HG02981 (cell line): ENCODE measurements at regions not wholly inside any gene's neighbourhood (a gene's known extent, or its start where the extent isn't known, plus 50 kb on each side); places are given as distances from the start of the nearest gene placed in this dataset.

Experiments
- ATAC-seq: cut with Tn5 transposase; IDR thresholded peaks from one replicate; pipeline ENCODE4 v1.9.1; 2021; ENCODE audit warnings: mild to moderate bottlenecking, moderate library complexity; ENCODE audit not compliant: unreplicated experiment

DNA sequence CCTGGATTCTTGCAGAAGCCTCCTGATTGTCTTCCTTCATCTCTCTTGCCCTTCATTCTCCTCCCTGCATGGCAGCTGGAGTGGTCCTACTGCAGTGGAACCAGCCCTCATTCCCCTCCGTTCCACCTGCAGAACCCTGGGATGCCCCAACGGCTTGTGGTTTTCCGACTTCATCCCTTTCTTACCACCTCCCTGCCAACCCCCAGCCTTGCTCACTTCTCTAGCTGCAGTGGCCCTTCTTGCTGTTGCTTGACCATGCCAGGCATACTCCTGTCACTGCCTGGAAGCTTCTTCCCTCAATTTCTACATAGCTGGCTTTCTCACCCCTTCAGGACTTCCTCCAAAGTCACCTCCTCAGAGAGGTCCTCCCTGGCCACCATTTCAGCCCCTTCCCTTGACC lies 123.3 kb downstream of the BEGAIN start:
- ATAC-seq = no peak

DNA sequence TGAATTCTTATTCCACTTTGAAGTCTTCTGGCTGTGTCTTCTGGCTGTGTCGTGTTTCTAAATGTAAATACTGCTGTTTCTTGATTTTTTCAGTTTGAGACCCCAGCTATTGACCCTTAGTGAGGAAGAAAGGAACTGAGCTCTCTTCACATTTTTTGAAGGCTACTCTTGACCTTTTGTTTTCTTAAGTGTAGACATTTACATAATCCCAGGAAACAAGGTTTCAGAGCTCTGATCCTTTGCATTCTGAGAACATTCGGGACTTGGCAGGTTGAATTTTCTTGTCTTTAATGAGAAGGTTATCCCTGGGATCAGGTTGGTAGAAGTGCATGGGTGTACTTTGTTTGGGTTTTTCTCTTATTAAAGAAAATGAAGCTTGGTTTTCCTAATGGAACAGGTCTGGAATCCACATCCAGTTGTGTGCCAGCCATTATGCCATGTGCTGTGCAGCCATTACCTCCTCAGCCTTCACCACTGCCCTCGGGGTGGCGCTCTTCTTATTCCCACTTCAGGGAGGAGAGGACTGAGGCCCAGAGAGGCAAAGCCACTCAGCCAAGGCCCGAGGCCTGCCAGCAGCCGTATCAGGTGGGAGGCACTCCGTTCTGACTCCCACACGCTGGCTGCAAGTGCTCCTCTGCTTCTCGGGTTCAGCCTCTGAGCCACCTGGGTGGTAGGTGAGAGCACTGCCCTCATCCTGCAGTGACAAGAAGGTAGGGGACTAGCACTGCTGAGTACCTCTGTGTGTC lies 120.9 kb downstream of the BEGAIN start:
- ATAC-seq = no peak

DNA sequence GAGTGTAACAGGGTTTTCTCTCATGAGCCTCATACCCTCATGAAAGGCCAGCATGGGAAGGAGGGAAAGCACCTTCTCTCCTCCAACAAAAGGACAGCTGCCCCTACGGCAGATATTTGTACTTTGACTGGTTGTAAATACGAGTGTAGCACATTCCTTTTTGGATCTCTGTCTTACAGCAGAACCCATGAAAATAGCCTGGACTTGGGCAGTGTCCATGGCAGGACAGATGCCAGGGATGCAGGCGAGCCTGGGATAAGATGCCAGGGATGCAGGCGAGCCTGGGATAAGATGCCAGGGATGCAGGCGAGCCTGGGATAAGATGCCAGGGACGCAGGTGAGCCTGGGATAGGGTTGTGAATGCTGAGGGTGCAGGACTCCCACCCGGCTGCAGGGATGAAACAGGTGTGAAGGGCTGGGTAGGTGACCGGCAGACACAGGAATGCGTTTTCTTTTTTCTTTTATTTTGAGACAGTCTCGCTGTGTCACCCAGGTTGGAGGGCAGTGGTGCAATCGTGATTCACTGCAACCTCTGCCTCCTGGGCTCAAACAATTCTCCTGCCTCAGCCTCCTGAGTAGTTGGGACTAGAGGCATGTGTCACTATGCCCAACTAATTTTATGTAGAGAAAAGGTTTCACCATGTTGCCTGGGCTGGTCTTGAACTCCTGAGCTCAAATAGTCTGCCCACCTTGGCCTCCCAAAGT lies 120.0 kb downstream of the BEGAIN start:
- no peak for ATAC-seq

DNA sequence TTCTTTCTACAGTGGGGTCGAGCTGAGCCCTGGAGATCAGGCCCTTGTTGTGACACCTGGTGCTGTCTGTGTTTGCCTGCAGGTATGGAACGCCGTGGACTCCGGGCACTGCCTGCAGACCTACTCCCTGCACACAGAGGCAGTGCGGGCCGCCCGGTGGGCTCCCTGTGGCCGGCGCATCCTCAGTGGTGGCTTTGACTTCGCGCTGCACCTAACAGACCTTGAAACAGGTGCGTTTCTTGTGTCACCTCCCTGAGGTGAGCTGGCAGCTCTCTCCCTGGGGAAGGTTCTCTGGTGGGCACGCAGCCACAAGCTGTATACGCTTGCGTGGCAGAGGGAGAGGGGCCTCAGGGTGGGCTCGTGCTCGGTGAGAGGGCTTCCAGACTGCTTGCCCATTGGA lies 119.3 kb downstream of the BEGAIN start:
- ATAC-seq = no peak

DNA sequence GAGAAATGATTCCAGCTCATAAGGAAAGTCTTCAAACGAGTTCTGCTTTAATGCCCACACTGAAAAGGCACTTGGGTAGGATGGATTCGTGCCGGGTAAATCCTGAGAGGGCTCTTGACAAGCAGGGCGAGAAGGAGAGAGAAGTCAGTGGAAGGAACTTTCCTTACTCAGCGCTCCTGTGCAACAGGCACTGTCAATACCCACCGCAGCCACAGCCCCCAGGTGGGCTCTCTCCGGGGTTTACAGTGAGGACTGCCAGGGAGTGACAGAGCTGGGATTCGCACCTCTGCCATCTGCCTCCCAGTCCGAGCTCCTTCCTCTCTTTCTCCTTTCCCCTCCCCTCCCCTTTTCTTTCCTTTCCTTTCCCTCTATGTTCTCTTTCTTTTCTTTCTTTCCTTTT lies 118.7 kb downstream of the BEGAIN start:
- no peak for ATAC-seq

DNA sequence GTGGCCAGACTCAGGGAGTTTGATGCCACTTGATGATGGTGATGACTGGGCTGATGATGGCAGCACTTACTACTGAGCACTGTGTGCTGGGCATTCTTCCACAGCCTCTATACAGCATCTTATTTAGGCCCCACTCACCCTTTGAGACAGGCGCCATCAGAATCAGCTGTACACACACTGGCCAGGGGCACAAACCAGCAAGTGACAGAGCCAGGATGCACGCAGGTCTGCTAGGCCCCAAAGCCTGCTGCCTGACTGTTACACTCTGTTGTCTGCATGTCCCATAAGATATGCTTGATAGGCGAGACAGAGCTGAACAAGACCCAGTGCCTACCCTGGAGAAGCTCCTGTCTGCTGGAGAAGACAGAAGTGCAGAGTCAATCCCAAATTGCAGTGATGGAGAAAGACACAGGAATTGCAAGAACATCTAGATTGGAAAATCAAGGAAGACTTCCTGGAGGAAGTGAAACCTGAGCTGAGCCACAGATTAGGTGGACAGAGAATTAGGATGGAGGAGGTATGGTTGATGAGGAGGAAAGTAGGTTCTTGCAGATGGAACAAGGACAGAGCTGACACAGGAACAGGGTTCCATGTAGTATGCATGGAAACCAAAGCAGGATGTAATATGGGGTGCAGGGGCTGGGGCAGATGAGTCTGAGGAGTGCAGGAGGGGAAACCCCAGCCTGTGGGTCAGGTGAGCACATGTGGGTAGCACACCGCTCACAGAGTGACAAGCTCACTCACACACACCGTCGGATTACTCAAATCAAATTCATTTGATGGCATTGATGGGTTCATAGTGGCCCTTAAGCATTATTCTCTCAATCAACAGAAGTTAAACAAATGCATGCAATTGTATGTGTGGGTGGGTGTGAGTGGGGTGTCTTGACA lies 117.3 kb downstream of the BEGAIN start:
- ATAC-seq = no peak

DNA sequence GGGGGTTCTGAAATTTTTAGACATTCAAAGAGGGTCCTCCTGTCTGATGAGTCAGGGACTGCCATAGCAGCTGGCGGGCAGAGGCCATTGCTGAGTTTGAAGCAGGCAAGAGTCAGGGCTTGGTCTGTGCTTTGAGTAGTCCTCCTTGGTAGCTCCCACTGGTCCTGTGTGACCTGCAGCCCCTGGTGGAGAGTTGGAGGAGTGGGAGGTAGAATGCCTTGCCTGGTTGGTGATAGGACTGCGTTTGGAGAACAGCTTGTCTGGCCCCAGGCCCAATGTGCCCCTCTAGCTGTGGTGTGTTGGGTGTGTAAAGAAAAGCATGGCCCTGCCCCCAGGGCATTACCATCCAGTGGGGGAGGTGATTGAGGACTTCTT lies 116.7 kb downstream of the BEGAIN start:
- ATAC-seq = no peak

DNA sequence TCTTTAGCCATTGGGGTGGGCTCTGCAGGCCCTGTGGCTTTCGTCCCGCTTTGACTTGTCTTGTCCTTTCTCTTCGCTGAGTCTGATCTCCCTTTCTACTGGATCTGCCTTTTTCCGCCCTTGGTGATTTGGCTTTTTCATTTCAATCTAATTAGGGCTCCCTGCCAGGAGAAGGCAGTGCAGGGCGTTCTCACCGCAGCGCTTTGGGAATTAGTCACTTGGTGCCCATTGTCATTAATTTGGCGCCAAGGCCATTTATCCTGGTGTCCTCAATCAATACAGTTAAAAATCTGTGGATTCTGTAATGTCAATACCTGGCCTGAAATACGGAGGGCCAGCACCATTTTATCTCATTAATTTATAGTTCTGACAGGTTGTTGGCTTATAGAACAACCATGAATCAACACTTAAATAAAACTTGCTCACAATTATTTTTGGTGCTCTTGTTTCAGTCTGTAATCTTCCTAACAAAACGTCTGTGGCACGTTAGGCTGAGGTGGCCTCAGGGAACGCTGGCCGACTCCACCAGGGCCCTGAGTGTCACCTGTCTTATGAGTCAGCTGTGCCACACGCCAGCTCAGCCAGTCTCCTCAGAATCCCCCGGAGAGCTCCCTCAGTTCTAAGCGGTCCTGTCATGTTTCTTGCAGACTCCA lies 115.7 kb downstream of the BEGAIN start:
- ATAC-seq = no peak

DNA sequence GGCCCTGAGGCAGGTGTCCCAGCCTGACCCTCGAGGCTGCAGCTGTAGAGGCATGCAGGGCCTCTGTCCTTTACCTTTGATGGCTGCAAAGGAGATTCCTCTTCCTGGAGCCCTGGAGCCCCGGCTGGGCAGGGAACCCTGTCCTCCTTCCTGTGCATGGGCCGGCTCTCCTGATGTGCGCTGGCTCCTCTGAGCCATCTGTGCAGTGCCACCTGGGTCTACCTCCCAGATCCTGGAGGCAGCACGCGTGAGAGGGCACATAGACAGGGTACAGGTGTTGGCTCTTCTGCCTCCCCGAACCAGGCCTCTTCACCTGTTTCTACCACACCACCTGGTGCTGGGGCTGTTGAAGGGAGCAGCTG lies 115.1 kb downstream of the BEGAIN start:
- ATAC-seq = no peak

DNA sequence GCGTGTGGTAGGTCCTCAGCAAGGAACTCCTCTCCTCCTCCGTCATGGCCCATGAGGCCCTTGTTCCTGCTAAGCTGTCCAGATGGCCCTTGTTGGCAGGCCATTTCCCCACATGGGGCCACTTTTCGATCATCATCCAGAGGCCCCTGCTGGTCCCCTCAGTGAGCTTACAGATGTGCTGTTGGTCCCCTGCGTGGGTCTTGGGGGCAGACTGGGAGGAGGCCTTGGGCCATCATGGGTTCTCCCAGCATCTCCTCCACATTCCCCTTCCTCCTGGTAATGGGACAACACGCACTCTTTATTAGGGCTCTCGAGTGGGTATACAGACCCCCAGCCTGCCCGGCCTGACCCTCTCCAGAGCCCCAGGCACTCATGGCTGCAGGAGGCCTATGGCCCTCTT lies 114.7 kb downstream of the BEGAIN start:
- ATAC-seq = no peak

DNA sequence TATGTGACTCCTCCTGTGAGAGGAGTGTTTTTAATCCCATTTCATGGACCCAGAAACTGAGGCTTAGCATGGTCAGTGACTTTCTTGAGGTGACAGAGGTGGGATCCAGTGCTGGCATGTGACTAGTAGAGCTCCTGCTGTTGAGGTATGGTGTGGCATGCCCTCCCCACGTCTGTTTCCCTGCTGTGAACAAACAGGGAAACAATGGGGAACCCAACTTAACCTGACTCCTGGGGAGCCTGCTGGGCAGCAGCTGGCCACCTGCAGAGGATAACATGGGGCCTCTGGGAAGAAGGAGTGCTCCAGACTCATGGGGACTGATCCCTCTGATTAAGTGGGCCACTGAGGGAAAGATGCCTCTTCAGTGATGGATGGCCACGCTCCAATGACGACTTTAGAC lies 114.0 kb downstream of the BEGAIN start:
- no peak for ATAC-seq

DNA sequence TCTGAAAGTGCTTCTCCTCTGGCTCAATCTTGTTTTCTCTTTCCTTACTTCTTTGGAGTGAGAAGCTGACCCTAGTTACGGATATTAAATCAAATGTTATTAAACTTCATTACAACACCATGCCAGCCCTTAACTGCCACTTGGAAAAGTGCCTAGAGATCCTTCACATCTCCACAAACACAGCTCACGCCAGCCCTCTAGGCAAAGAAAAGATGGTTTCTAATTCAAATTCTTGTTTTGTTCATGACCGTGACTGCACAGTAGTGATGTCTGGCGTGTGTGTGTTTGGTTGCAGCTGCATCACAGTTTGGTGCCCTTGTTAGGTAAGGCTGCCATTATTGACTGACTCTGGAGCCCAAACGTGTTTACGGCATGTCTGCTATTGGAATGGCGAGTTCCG lies 113.0 kb downstream of the BEGAIN start:
- ATAC-seq = no peak

DNA sequence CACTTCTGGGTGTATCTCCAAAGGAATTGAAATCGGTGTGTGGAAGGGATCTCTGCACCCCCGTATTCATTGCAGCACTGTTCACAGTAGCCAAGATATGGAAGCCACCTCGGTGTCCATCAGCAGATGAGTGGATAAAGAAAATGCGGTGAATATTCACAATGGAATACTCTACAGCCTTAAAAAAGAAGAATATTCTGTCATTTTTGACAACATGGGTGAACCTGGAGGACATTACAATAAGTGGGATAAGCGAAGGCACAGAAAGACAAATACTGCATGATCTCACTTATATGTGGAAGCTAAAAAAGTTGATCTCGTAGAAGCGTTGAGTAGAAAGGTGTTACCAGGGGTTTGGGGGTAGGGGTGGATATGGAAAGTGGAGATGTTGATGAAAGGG lies 111.9 kb downstream of the BEGAIN start:
- no peak for ATAC-seq

DNA sequence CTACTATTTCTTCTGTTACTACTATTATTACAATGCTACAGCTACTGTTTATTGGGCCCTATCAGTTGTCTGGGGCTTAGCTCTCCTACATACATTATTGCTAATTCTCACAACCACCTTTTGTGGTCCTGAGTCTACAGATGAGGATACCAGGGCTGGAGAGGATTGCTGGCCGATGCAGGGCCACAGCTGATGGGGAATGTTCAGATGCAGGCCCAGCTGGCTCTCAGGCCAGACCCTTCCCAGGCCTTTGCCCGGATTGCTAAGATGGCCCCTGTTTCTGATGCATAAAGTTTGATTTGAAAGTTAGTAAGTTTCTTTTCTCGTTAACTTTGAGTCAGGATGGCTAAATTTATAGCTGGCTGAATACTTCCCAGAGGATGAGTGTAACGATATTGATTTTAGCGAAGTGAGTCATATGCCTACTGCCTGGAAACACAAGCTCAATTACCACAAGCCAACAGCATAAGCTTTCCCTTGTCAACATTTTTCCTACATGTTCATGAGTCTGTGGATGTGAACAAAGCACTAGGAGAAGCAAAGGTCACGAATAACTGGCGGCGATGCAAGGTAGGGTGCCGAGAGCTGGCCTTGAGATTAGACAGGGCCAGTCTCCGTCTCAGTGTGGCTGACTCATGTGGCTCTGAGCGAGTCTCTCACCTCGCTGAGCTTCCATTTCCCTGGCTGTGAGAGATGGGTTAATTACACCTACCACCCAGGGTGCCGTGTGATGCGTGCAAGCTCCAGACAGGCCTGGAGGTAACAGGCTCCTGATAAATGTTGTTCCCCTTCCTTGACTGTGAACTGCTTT lies 111.0 kb downstream of the BEGAIN start:
- ATAC-seq = no peak

DNA sequence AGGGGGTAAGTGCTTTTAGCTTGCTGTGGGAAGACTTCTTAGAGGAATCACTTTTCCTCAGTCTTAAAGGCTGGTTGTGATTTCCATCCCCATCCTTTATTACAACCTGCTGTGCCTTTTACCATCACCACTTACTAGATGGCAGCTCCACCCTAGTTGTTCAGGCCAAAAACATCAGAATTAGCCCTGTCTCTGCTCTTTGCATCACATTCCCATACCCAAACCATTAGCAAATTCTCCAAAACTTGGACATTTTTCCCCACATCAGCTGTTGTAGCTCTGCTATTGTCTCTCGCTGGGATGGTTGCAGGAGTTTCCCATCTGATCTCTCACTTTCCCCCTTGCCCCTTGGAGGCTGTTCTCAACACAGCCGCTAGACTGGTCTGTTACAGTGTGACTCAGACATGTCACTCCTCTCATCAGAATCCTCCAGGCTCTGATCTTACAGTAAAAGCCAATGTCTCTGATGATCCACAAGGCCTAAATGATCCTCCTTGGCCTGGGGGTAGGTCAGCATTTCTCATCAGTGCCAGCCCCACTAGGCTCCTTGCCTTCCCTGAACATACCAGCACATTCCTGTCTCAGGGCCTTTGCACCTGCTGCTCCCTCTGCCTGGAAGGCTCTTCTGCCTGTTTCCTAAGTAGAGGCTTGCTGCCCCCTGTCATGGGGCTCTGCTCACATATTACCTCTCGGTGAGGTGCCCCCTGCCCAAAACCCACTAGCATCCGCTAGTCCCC lies 102.5 kb downstream of the BEGAIN start:
- ATAC-seq = no peak

DNA sequence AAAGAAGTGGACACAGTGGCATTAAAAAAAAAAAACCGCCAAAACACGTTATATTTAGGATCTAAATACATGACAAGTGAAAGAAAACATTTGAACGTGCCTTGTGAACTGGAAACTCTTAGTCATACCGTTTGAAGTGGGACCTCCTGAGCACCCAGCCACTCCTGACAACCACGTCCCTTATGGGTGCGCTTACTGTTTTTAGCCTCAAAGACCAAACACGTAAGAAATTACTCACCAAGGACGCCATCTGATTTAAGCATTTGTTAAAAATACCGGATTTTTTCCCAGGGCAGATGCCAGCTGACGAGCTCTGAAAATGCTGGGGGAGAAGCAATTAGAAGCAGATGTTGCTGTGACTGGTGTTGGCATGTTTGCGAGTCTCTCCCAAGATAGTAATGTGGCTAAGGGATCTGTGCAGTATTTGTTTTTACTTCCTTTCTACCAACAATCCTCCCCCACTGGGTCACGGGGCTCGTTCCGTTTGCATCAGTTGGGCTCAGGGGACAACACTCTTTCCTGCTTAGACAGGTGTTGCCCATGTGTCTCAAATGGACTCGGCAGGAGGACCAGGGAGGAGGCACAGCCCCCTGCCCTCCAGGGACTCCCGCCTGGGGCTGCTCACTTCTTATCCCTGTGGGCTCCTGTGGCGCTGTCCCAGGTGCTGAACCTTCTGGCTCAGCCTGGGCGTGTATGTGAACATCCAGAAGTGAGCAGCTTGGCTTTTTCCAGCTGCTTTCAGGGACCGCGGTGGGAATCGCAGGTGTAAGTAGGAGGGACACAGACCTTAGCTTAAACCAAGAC lies 101.0 kb downstream of the BEGAIN start:
- ATAC-seq = peak; percentile 58
